NCI-H1092 (cell line): ENCODE measurements at regions not wholly inside any gene's neighbourhood (a gene's known extent, or its start where the extent isn't known, plus 50 kb on each side); places are given as distances from the start of the nearest gene placed in this dataset.
A peak's percentile ranks its signal among the peaks of the same experiment; 100 is the strongest.

ENCODE experiments used
- DNase-seq: peaks from one replicate; lab custom pipeline; 2025; lab: John Stamatoyannopoulos, UW

DNA sequence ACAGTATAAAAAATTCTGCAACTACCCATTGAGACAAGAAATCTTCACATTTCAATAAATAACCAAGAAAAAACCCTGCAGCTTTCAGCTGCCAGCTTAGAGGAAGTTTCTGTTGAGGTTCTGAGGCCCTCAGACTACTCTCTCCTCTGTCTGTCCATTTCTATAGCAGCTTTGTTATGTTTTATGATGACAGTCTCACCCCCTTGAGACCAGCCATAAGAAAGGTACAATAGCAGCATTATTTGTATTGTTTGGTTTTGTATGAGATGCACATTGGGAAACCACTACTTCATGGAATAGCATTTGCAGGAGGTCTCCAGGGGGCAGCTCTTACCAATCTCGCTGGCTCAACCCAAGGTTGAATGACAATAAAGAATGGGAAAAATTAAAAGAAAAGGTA is 334.6 kb upstream of the VRK2 start:
- DNase-seq: no peak

DNA sequence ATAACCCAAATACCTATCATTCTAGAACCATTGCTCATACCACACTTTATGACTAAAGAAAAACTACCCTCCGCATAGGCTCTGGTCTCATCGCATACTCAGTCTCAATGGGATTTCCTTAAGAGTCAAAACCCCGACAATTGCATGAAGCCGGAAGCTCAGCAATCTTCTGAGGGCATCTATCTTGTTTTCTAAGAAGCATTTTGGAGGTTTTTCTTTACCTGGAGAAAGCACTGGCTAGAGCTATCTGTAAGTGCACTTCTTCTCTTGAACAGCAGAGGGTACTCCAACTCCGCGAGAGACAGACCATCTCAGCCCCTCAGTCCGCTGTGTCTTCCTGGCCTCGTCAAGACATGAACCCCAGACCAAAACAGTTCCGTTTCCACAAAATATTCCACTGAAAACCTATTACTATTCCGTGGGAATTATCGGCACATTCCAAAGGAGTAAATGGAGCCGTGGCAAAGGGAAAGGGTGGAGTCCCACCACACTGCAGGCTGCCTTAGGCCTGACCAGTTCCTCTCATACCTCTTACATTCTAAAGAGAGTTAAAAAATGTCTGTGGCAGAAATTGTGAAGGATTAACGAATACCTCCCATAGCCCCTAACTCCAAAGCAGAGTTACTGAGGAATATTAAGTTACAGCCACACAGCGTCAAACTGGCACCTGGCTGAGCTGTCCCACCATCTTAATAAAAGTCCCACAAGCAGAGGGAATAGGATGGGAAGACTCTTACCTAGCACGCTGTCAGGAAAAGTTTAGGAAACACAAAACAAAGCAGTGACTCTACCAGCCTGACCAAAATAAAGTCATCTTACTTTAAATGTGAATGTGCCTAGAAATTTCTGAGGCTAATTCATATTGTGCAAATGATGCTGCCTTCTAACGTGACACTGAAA is 325.6 kb upstream of the VRK2 start:
- DNase-seq: peak; percentile 0

DNA sequence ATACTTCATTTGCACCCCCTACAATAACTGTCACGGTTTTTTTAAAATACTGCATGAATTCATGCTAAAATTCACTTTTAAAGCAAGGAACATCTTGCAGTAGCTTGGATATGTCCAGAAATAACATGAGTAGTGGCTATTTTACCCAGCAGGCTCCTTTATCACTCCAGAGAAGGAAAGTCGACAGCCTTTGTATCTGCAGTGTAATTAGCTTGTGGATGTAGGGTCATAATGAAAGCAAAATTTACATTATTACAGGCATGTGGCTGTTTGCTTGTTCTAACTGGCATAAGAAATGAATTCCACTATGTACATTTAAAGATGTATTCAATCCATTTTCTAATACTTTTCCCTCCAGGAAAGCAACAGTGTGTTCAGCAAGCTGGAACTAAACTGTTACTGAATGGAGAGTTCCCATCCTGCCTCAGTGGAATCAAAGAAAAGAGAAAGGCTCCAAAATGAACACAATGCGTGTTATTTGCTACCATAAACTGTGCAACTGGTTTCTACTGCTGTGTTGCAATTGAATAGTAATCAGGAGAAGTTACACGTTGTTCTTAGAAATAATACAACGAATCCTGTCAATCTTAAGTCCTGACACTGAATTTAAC is 321.2 kb upstream of the VRK2 start:
- DNase-seq: no peak

DNA sequence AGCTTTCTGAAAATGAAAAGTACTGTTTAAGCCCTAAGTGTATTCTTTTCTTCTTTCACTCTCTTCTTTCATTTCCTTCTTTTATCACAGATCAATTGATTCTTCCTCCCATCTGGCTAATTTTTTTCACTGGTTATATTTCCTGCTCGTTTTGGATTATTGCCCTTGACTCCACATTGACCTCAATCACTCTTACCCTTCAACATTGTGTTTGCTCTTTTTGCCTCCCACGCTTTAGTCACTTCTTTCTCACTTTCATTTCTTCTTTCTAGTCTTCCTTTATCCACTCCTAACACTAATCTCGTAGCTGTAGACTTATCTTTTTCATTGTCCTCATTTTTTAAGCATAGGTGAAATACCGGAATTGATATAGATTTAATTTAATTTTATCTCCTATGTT is 320.3 kb upstream of the VRK2 start:
- no peak for DNase-seq

DNA sequence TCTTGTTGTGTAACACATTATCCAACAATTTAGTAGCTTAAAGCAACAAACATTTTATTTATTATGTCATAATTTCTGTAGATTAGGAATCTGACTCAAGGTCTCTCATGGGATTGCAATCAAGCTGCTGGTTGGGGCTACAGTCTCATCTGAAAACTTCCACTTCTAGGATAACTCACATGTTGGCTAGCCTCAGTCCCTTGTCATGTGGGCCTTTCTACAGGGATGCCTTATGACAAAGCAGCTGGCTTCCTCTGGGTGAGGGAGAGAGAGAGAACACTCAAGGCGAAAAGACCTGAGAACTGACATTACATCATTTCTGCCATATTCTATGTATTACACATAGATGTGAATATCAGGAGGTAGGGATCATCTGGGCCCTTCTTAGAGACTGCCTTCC is 317.9 kb upstream of the VRK2 start:
- DNase-seq: no peak

DNA sequence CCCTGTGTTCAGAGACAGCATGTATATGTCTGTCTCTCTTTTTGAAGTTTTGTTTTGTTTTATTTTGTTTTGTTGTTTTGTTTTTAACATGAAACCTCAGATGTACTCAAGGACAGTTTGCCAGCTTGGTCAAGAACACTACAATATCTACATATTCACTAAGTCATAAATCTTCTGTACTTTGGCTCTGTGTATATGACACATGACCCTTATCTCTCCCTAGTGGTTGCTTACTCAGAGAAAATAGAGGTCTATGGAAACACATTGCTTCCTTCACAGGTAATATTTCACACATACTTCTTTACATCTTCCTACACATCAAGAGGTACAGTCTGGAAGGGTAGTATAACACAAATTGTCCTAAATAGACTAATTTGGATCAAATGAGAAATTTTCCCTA is 312.6 kb upstream of the VRK2 start:
- DNase-seq: no peak

DNA sequence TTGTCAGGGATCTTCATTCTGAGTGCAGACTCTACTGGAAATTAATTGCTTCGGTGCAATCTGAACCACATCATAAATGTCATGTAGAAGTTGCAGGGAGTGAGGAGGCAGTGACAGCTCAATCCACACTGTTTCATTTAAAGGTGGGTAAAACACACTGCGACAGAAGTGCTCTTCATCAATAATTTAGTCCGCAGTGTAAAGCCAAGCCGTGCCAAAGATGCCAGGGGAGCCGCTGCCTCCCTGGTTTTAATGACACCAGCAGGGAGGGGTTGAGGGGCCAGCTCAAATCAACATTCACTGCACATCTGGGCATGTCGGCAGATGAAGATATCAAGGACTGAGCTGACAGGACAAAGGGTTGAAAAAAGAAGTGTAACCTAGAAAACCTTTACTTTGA is 305.7 kb upstream of the VRK2 start:
- peak; percentile 31 for DNase-seq

DNA sequence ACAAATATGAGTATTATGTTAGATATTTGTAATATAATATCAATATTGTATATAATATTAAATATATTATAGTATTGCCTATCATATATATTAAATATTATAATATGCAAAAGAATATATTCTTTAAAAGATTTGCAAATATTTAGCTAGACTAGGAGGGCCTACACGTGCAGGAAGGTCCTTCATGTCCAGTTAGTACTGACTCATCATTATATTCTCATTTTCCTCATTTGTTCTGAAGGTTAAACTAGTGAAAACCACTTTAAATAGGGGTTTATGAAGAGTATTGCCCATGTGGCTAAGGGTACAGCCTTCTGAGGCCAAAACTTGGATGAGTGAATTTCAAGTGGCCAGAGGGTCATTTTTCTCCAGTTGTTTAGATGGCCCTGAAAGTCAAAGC is 293.0 kb upstream of the VRK2 start:
- no peak for DNase-seq

DNA sequence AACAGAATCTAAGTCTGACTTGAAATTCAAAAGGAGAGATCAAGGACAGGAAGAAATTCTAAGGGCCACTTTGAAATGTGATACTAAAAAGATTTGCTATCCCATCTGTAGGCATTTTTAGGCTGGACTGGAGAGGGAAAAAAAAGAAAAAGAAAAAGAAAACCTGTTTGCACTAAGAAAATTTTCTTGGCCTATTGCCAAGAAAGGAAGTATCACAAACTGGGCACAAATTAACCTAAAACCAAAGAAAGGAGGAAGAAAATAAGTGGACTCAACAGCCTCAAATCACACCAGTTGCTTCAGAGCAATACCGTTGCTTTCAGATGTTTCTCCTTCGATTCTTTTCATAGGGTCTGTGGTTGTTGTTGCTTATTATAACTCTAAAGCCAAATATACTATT is 287.9 kb upstream of the VRK2 start:
- no peak for DNase-seq

DNA sequence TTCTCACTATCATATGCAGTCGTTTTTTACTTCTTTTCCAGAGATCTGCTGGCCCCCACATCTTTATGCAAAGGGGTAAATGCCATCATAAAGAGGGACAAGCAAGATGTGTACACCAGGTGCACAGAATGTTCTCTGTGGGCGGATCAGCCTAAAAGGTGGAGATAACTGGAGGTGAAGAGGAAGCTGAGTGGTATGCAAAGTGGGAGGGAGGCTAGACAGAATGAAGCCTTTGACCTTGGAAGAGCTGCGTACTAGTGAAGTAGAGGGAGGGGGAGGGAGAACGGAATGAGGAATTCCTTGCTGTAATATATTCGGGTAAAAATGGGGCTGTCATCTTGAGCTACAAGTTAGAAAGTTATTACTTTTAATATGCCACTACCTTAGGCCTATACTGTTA is 287.5 kb upstream of the VRK2 start:
- no peak for DNase-seq

DNA sequence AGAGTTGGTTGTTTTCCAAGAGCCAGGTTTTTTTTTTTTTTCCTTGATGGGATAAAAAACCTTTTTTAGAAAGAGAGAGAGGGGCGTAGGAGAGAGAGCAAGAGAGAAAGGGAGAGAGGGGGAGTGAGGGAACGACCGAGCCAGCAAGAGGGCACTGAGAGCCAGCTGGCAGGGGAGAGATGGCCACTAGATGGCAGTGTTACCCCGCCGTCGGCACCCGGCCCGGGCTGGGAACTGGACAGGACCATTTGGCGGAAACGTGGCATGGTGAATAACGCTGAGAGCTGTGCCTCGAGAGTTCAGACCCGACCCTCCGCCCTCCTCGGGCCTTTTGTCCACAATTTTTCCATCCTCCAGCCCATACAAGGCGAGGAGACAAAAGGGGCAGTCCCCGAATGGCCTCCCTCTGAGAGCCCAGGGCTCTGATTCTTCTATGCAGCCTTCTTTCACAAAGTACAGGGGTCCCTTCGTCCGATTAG is 286.7 kb upstream of the VRK2 start:
- DNase-seq: peak; percentile 67

DNA sequence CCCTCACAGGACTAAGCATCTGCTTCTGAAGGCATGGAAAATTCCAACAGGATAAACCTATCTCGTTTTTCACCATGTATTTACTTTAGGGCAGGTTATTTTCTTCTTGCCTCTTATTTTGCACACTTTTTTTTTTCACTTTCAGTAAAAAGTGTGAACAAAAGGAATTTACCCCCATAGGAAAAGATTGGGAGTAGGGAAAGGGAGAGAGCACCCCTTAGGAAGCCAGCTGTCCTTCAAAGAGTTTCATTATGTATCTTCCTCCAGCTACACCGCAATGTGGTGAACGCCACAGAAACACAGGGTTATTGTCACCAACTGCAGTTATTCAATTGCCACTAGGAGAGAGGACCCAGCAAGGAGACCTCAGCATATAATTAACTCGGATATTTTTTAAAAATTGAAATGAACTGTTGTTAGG is 286.2 kb upstream of the VRK2 start:
- DNase-seq: peak; percentile 6

DNA sequence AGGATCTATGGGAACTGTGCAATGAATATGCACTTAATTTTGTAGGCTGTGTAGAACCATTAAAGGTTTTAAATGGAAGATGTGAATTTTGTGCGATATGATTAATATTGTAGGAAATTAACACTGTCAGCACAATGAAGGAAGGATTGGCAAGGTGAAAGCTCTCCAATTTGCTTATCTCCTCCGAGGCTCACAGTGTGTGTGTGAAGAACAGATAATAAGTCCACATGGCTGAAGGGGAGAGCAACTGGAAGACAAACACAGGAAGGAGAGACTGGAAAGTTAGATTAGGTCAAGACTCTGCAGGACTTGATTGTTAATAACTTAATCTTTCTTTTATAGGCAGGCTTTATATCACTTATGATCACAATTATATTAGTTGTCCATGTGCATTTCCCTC is 269.7 kb upstream of the VRK2 start:
- DNase-seq: no peak

DNA sequence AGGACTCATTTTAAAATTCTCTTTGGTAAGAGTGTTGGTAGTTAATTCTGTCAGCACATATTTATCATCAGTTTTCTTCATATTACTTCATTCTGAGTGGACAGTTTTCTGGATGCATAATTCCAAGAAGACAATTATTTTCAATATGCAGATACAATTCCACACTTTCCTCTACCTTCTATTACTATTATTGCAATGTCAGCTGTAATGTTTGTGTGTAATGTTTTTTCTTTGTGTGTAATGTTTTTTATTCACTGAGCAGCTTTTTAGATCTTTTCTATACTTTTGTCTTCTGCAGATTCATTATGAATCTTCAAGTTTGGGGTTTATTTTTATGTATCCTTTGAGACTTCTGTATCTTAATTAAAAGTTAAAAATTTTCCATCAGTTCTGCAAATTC is 264.0 kb upstream of the VRK2 start:
- no peak for DNase-seq

DNA sequence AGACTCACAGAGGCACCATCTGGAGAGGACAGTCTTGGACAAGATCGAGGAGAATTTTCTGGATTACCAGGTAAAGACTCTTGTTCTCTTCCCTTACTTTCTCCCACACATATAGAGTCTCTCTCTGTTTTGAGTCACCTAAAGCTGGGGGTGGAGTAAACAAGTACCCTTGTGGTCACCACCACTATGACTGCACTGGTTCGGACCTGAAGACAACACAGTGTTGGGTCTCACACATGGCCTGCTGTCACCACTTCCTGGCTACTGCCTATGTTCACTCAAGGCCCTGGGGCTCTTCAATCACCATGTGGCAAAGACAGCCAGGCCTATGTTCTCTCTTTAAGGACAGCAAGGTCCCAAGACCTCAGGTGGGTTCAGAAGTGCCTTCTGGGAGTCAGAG is 253.3 kb upstream of the VRK2 start:
- no peak for DNase-seq

DNA sequence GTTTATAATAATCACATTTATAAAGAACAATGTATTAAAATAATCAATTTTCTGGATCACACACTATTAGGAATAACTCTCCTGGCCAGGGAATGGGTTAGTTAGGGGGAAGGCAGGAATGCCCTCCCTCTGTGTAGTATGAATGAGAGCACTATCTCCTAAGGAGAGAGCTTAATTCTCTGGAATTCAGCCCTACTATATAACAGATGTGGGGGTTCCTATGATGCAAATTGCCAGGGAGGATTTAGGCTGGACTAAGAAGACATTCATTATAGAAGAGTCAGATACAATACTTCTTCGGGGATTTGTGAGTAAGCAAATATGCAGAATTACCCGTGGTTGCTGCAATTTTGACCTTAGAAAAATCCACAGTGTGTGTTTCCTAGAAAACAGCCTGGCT is 250.1 kb upstream of the VRK2 start:
- no peak for DNase-seq

DNA sequence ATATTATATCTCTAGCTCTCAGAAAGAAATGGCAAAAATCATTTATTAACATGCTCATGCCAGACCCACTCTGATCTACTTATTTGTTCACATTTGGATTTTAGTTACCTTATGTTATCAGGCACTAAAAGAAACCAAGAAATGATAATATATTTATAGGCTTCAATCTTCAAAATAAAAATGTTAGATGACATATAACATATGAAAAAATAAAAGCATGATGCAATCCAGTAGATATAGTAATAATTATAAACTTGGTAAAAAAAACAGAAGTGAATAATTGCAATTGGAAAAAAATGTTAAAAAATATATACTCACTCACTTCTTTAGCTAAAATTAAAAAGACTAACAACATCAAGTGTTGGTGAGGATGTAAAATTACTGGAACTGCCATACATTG is 248.3 kb upstream of the VRK2 start:
- DNase-seq: no peak

DNA sequence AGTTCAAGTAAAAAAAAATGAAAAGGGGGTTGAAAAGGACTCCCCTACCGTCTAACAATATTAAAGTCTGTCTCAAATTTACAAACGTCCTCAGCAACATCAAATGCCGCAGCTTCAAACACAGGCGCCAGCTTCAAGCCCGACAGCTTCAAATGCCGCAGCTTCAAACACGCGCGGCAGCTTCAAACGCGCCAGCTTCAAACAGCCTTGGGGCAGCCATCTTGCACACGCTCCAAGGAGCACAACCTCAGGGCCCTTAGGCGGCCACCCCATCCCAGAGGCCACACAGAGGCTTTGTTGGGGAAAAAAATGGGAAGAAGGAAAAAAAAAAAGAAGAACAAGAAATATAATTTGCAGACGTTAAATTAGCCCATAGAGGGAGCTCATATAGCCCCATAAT is 244.4 kb upstream of the VRK2 start:
- DNase-seq: no peak

DNA sequence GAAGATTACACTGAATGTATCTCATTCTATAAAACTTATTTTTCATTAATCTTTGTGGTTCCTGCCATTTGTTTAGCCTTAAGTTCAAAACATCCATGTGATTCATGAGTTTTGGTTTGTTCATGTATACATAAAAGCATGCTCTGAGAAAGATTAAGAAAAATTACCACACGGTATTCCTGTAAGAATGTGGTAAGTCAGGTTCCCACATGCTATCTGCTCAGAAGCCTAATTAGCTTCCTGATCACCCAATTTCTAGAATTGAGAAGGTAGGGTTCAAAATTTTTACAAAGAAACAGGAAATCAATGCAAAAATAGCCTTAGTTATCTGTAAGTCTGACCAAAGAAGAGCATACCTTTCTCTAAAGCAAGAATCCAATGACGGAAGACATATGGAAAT is 241.6 kb upstream of the VRK2 start:
- no peak for DNase-seq

DNA sequence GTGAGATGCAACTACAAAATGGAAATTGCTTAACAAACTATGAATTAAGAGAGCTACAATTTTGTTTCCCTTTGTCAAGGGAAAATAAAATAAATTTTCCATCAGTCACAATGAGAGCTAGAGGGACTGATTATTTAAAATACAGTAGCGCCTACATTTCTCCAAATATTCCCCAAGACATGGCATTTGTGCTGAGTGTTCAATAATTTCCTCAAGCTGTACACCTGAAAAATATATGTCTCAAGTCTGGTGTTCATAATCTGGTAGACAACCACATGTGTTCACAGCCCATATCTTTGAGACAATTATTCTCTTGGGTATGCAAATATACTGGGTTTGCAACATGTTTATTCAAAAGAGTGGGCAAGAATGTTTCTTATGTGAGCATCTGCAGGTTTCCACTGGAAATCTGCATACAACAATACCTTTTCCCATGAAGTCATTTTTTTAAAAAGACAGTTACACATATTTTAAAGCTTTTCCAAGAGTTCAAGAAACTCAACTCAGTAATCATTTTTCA is 240.1 kb upstream of the VRK2 start:
- no peak for DNase-seq

DNA sequence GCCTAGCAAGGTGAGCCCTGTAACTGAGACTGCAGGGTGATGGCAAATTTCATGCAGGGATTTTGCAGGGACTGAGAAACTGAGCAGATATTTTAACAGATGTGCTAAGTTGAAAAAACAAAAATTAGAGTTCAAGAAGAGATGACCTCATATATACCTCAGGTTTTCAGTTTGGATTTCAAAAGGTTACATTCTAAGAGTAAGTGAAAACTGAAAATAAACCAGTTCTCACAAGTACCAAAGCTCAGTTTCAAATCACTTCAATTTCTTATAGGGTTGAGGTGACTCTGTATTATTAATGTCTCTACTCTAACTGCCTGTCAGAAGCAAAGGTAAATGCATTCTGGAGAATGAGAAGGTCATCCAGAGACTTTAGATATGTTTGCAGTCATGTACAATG is 237.4 kb upstream of the VRK2 start:
- no peak for DNase-seq

DNA sequence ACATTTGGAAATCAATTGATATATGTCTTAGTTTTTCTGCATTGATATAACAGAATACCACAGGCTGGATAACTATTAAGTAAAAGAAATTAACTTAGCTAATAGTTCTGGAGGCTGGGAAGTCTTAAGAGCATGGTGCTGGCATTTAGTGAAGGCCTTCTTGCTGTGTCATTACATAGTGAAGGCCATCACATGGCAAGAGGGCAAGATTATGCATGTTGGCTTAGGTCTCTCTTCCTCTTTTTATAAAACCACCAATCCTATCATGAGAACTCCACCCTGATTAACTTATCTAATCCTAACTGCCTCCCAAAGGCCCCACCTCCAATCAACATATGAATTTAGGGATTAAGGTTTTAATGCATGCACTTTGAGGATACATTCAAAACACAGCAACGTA is 225.5 kb upstream of the VRK2 start:
- no peak for DNase-seq

DNA sequence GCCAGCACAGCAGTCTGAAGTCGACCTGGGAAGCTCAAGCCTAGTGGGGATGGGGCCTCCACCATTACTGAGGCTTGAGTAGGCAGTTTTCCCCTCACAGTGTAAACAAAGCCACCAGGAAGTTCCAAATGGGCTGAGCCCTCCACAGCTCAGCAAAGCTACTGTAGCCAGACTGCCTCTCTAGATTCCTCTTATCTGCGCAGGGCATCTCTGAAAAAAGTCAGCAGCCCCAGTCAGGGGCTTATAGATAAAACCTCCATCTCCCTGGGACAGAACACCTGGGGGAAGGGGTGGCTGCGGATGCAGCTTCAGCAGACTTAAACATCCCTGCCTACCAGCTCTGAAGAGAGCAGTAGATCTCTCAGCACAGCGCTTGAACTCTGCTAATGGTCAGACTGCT is 218.4 kb upstream of the VRK2 start:
- DNase-seq: no peak

DNA sequence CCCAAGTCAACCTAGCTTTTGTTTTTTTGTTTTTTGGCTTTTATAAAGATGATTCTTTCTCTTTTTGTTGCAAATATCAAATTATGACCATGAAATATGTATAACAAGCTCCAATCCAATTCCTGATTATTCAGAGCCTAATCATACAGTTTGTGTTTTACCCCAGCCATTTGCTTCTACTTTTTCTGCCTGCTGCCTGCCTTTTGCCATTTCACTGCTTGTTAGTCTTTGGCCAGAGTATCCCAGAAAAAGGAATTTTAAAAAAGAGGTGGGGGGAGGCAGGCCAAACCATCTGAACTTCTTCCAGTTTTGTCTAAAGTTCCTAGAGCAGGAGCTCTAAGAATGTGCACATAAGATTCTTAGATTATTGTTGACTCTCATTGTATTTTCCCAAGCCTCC is 211.9 kb upstream of the VRK2 start:
- no peak for DNase-seq
